ENCODE measurements at regions not wholly inside any gene's neighbourhood (a gene's known extent, or its start where the extent isn't known, plus 50 kb on each side); places are given as distances from the start of the nearest gene placed in this dataset.

DNA sequence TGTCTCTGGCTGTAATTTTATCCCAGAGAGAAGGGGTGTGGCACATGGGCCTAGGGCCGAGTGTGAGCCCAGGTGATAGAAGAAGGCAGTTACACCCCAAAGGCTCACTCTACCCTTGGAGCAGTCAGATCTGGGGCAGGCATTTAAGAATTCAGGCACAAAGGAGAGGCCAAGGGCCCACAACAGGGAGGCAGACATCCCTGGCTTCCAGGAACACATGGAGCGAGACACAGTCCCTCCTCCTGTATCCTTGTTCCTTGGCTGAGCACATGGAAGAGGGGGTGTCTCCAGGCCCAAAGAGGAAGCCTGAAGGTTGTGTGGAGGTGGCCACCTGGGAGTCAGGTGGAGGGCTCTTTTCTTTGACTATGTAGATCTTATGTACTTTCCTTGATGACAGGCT is 286.2 kb downstream of the RPS24 start:
- no peak for DNase-seq (ENCODE audit: low spot score)

DNA sequence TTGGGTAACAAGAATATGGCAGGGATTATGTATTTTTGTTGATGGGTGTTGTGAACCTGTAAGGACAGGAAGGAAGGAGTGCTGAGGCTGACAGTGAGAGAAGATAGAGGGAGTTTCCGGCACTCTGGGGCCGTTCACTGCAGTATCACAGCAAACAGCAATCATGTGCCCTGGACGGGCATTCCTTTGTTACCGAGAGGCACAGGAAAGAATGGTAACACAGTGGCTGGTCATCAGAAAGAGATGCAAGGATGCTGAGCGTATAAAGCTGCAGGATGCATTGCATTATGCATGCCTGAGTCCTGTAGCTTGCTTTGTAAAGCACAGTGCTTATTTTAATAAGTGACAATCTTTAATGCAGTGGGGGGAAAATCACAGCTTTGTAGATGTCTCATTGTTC is 286.8 kb downstream of the RPS24 start:
- peak; percentile 40 for DNase-seq (ENCODE audit: low spot score)

DNA sequence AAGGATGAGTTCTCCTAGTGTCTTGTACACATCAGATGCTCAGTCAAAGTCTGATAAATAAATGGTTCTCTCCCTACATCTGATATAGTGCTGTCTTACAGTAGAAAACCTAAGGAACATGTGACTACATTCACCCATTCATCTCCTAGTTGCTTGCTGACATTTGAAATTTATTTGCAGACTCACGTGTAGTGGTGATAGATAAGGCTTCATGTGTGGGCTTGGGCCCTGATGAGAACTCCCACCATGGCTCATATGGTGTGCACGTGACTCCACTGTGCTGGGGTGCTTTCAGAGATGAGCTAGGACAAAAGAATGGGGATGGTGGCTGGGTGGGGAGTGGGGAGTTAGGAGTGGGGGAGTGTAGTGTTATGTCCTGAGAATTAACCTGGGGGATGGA is 287.3 kb downstream of the RPS24 start:
- no peak for DNase-seq (ENCODE audit: low spot score)

DNA sequence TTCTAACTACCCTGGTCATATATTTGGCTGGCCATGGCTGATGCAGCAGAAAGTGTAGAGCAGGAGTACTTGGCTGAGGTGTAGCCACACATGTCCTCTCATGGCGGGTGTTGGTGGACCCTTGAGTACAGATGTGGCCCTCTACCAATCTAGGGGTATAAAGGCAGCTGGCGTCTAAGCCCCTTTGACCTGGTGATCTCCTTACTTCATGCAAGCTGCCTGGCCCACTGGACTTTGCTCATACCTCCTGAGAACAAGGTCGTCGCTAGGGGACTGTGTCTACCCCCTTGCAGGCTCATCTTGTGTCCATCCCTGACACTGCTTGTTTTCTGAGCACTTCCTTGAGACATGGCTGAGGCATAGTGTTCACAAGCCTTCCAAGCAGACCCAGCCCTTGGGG is 287.8 kb downstream of the RPS24 start:
- DNase-seq (ENCODE audit: low spot score) = peak; percentile 23

DNA sequence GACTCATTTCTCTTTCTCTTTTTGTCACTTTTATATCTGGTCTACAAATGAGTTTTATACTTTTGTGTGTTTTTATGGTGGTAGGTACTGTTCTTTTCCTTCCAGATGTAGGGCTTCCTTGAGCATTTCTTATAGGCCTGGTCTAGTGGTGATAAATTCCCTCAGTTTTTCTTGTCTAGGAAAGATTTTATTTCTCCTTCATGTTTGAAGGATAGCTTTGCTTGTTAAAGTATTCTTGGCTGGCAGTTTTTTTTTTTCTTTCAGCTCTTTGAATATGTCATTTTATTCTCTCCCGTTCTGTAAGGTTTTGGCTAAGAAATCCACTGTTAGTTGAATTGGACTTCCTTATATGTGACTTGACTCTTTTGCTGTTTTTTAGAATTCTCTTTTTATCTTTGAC is 292.7 kb downstream of the RPS24 start:
- no peak for DNase-seq (ENCODE audit: low spot score)

DNA sequence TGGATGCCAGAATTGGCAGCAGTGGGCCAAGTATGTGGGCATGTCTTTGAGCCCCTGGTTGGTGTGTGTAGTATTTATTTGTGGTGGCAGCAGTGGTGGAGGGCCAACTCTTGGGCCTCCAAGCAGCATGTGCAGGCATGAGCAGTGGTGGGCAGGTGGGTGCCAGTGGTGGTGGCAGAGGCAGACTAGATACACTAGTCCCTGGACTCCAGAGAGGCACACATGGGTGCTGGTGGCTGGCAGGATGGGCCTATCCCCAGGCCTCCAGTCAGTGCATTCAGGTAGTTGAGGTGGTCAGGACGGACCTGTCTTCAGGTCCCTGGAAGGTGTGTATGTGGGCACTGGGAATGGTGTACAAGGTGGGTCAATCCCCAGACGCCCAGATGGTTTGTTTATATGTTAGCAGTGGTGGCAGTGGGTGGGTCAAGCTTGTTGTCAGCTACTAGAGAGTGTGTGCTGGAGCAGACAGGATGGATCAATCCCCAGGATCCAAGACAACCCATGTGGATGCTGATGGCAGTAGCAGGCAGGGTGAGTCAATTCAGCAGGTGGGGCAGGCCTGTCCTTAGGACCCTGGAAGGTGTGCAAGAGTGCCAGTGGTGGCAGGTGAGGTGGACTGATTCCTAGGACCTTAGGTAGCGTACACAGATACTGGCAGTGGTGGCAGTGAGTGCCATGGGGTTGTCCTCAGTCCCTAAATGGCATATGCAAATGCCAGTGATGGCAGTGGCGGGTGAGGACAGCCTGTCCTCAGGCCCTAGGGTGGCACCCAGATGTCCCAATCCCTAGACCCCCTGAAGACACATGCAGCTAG is 294.3 kb downstream of the RPS24 start:
- DNase-seq (ENCODE audit: low spot score) = peak; percentile 33

DNA sequence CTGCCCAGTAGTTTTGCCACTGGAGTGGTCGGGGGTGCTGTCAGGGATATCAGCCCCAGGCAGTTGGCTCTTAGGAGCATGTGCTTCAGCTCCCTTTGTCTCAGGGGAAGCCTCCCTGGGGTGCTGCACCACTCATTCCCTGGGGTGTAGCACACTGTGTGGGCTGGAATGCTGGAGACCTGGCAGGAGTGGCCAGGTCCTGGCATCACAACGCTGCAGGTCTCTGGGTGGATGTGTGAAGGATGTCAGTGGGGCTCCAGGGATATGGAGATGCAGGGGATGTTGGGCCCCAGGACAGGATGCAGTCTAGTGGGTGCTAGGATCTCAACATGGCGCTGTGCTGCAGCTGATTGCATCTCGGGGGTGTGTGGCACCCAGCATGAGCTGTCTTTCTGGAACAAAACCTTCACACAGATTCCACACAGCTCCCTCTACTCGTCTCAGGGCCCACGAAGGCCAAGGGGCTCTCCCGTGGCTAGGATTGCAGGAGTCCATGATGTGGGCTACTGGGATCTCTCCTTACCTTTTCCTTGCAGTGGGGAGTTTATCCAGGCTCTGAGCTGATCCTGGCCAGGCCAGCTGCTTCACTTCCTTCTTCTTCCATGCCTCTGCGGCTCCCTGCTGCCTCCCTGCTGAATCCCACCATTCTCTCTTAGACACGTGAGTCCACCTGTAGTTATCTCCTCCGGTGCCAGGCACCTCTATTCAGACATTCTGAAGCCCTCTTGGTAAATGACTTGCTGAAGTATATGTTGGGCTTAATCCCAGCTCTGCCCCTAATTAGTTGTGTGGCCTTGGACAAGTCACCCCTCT is 295.1 kb downstream of the RPS24 start:
- peak; percentile 37 for DNase-seq (ENCODE audit: low spot score)

DNA sequence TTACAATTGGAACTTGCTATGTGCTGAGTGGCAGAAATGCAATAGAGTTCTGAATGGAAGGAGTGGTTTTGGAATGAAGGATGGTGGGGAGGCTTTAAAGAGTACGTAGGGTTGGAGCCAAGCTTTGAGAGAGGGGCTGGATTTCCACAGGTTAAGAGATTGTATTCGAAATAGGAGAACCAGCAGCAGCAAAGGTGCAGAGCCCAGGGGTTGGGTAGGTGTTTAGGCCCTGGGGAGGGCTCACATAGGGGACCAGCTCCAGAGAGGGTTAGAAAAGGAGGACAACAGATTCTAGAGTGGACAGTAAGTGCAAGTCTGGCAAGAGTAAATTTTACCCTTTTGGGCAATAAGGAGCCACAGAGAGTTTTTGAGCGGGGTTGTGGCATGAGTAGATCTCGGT is 297.2 kb downstream of the RPS24 start:
- peak; percentile 44 for DNase-seq (ENCODE audit: low spot score)

DNA sequence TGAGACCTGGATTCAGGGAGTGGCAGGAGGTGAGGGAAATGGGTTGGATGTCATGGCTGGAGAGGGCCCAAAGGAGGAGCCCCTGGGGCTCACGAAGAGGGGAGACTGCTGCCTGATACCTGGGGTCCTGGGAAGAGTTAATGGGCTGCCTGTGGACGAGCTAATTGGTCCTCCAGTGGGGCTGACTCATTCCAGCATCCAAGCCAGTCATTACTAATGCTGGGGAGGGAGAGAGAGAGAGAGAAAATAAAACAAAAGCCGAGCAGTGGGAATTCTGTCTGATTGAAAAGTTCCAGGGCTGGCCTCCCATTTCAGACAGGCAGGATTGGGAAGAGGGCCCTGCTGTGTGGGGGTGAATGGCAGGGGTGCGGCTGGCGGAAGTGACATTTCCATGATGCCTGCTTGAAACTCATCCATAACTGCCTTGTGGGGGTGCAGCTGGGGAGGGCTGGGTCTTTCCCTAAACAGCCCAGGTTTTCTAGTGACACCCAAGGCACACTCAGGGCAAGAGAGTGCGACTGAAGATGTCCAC is 297.8 kb downstream of the RPS24 start:
- DNase-seq (ENCODE audit: low spot score) = peak; percentile 64

DNA sequence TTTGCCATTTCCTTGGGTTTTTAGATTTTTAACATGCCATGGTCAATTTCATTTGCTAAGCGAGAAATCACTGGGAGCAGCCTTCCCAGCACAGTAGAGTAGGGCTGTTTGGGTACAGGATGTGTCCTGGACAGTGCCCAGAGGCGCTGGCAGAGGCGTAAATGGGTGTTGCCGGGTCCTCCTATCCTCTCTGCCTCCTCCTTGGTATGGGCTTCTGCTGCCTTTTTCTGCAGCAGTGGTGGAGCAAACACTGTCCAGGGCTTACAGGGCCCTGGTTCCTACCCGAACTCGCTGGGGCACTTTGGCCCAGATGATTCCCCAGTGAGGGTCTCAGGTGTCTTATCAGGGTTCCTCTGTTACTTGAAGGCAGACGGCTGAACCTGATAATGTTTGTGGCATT is 298.3 kb downstream of the RPS24 start:
- peak; percentile 50 for DNase-seq (ENCODE audit: low spot score)

DNA sequence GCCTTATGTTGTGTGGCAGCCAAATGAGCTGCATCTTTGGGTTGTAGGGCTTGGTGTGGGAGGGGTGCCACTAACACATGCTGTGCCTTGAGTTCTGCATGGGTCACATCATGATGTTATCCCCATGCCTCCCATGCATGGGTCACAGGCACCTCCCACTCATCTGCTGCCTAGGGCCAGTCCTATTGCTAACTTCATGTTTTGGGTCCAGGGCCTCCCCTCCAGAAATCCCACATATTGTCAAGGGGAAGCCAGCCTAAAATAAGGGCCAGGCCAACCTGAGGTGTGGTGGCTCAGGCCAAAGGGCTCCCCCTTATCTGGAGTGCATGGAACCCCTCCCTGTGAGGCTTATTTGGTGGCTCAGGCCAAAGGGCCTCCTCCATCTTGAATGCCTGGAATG is 299.0 kb downstream of the RPS24 start:
- DNase-seq (ENCODE audit: low spot score) = peak; percentile 5

DNA sequence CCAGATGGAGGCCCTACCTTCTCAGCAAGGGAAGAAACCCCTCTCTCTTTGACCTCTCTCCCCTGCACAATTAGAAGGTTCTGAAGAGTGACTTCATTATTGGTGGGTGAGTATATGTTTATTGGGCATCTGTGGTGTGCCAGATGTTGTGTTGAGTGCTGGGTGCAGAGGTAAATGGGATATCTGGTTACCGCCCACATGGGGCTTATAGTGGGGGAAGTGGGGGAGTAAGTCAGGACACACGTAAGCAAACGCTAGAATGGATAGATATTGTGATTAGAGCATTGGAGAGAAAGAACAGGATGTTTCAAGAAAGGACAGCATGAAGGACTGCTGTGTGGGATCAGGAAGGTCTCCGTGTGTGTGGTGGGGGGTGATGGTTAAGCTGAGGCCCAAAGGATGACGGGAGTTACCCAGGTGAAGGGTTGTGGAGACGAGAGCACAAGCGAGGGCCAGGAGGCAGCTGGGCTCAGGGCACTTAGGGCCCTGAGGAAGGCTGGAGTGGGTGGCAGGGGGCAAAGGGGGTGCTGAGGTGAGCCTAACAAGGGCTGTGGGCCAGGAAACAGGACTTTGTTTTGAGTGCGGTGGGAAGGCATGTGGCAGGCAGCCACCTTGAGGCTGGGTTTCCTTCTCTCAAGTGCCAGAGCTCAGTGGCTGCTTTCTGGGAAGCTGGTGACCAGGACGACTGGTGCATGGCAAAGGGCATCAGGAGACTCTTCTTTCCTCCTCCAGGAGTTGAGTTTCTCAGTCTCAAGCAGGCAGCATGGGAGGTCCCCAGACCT is 299.9 kb downstream of the RPS24 start:
- DNase-seq (ENCODE audit: low spot score) = peak; percentile 20

DNA sequence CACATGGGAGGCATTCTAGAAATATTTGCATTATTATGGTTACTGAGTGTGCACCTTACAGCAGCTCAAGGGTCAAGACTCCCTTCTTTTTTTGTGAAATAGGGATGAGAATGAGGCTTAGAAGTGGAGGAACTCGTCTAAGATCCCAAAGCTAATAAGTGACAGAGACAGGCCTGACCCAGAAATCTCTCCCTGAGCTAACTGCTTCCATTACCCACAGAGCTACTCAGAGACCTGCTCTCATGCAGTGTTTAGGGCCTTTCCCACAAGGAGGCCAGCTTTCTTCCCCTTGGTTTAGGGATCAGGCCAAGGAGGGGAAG is 301.7 kb downstream of the RPS24 start:
- DNase-seq (ENCODE audit: low spot score) = no peak

DNA sequence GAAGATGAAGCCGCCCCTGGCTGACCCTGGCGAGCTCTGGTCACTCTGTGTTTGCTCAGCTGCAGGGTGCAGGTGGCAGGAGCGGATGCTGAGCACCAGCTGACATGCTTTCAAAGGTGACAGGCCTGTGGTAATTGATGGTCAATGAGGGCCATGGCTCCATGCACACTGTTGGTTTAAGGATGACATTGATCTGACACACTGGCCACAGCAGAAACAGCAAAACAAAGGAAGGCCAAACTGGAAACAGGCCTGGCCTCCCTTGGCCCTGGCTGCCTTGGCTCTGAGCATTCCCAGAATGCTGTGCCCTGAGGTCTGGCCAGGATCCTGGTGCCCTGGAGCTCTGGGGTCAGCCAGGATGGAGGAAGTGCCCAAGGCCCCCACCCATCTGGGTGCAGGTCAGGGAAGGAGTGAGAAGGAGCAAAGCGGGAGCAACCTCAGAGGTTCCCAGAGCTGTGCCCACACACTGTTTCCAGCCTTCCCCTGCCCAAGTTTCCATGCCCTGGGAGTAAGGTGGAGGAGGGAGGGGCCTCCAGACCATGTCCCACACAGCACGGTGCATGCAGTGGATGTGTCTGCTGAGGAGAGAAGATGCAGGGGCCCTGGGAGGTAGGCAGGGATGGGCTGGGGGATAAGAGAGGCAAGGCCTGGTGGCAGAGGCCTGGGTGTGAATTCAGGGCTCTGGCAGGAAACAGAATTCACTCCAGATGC is 302.2 kb downstream of the RPS24 start:
- DNase-seq (ENCODE audit: low spot score) = peak; percentile 60

DNA sequence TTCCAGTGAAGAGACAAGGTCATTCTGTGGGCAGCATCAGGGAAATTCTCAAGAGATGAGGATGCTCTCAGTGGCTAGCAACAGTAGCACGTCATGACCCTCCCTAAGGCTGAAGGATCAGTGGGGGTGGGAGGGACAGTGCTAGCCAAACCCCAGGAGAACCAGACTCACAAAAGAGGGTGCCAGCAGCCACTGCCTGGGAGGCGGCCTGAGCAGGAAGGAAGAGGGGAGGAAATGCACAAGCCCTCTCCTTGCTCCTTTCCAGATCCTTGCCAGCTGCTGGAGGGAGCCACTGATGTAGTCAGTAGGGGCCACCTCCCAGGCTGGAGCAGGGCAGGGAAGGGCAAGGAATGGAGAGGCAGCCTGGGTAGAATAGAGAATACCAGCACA is 302.7 kb downstream of the RPS24 start:
- DNase-seq (ENCODE audit: low spot score) = no peak

DNA sequence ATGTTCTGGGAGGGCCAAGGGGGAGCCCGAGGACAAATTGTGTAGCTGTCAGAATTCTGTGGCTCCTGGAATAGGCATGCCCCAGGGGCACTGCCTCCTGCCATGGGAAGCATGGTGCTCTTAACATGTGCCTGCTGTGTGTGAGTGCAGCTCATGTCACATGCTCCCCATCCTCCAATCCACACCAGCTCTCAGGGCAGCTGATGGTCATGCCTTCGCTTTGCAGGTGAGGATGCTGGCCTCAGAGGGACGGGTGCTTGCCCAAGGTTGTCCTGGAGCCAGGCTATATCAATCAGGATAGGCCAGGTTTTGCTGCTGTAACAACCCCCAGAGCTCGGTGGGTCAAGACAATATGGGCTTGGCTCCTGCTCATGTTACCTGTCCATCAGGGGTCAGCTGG is 303.4 kb downstream of the RPS24 start:
- DNase-seq (ENCODE audit: low spot score) = no peak

DNA sequence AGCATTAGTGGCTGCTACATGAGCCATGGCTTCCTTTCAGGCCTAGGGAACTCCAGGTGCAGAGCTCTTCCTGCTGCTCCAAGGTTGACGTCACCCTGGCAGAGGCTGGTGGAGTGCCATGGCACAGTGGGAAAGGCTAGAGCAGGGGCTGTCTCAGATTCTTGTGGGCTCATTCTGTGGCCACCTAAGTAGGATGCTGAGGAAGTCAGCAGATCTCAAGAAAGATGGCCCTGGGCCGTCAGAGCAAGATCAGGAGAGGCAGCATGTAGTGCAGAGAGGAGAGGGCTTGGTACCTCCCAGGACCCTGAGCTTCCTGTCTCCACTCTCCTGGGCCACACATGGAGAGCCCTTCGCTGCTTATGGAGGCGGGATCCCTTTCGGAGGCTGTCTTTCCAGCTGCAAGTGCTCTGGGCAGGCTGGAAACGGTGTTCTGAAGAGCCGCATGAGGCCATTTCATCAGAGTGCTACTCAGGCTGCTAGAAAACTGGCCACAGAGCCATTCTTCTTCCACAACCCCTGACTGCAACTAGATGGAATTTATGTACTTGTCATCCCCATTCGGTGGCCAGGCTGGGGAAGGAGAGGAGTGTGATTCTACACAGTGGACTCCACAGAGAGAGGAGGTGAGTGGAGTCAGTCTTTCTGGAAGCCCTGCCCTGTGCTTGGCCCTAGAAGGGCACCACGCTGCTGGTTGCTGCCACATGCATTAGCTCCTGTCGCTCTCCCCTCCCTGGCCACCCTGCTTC is 304.2 kb downstream of the RPS24 start:
- DNase-seq (ENCODE audit: low spot score) = peak; percentile 47

DNA sequence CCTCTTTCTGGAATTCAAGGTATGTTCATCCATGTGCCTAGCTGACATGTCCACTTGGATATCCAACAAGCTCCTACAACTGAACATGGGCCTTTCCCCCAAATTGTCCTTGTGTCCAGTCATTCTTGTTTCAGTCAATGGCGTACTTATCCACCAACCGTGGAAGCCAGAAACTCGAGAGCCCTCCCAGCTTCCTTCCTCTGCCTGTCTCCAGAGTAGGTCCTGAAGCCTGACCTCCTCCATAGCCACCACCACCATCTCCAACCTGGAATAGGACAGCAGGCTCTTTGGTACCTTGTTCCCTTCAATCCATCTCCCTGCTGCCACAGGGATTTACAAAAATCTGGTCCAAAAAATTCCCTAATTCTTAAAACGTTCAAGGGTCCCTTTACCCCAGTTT is 305.1 kb downstream of the RPS24 start:
- DNase-seq (ENCODE audit: low spot score) = peak; percentile 5

DNA sequence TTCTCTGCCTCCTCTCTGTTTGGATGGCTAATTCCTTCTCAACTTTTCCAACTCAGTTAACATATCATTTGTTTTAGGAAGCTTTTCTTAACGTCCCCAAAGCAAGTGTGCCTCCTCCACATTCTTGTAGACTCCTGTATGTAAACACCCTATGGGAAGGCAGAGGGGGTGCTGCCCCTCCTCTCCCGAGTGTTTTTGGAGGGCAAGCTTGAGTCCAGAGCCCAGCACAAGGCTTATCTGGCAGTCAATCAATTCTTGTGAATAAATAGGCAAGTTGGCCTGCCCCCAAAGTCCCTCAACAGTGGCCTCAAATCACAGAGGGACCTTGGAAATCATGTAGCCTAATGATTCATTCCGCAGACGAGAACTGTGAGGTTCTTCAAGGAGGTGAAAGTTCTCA is 305.6 kb downstream of the RPS24 start:
- DNase-seq (ENCODE audit: low spot score) = peak; percentile 52

DNA sequence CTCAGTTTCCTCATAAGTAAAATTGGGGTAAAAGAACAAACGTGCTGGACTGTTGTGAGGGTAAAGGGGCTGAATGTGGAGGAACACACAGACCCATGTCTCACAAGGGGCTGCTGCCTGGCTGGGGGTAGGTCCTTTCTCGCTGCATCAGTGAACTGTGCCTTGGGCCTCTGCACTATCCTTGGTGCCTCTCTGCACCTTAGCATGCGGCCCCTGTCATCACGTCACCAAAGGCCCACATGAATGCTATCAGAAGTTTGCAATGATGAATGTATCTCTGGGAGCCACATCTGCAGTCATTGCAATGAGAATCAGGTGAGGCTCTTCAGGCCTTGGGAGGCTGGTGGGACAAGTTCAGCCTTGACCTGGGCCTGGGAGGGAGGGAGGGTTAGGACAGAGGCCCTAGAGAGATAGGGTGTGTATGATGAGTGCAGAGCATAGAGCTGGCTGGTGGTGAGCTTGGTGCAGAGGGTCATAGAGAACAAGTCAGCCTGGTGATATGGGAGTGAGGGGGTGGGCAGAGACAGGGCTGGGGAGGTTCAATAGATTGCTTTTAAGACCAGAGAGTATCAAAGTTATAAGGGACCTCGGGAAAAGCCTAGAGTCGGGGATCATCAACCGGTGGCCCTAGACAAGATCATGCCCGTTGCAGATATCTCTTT is 308.4 kb downstream of the RPS24 start:
- DNase-seq (ENCODE audit: low spot score) = peak; percentile 14
